SK-N-SH (cell line): ENCODE measurements at regions not wholly inside any gene's neighbourhood (a gene's known extent, or its start where the extent isn't known, plus 50 kb on each side); places are given as distances from the start of the nearest gene placed in this dataset.

Source experiments
- CTCF ChIA-PET: fragments of 300-600, 350-600 bp; formaldehyde crosslinking; extraction: SDS; loops from one replicate; lab custom pipeline; 2021; lab: Yijun Ruan, JAX
- POLR2A ChIA-PET: fragments of 350-600 bp; sonication (Branson Sonifier 250); formaldehyde crosslinking; extraction: SDS; loops from one replicate; lab custom pipeline; 2020; ENCODE audit warnings: antibody characterized with exemption, inconsistent platforms; lab: Yijun Ruan, JAX
- DNase-seq: peaks from one replicate; pipeline ENCODE4 v3.0.0; 2012
- H2AFZ ChIP-seq: fragments of 200-600 bp; sonication (generic); 2 replicates; pipeline ENCODE4 v1.8.1; 2016; ENCODE audit warnings: antibody characterized with exemption, mild to moderate bottlenecking, low read depth
- H3F3A ChIP-seq: fragments of 200-600 bp; sonication (generic); replicated peaks from 2 replicates; pipeline ENCODE3; 2016; ENCODE audit warnings: antibody characterized with exemption, mild to moderate bottlenecking; ENCODE audit not compliant: insufficient read depth
- H3K27ac ChIP-seq, 2 experiments: fragments of 200-500 bp in 1 of 2; fragments of 200-600 bp in 1 of 2; sonication (Bioruptor generic) in 1 of 2; sonication (generic), shearing (Covaris generic) in 1 of 2; 2 replicates each; pipeline versions ENCODE4 v1.5.1 to v1.6.1; 2014 to 2016; ENCODE audit warnings: low read depth in 2 of 2, inconsistent platforms in 1 of 2, low read length in 1 of 2, mild to moderate bottlenecking in 1 of 2, mixed read lengths in 1 of 2
- H3K27me3 ChIP-seq: fragments of 200-600 bp; sonication (generic), shearing (Covaris generic); 2 replicates; pipeline ENCODE4 v1.6.1; 2016; ENCODE audit warnings: mixed run types; ENCODE audit not compliant: insufficient read depth
- H3K36me3 ChIP-seq, 2 experiments: fragments of 200-500 bp in 1 of 2; fragments of 200-600 bp in 1 of 2; sonication (Bioruptor generic) in 1 of 2; sonication (generic) in 1 of 2; replicated peaks in 1 of 2; 2 replicates each; pipeline versions ENCODE3 to v1.5.1; 2014 to 2016; ENCODE audit warnings: low read length in 1 of 2, mild to moderate bottlenecking in 1 of 2; ENCODE audit not compliant: insufficient read depth in 2 of 2, control insufficient read depth in 1 of 2
- H3K4me1 ChIP-seq, 2 experiments: fragments of 200-500 bp in 1 of 2; fragments of 200-600 bp in 1 of 2; sonication (Bioruptor generic) in 1 of 2; sonication (generic), shearing (Covaris generic) in 1 of 2; 2 replicates each; pipeline versions ENCODE4 v1.5.1 to v1.6.1; 2014 to 2016; ENCODE audit warnings: low read depth in 1 of 2, low read length in 1 of 2, mixed run types in 1 of 2; ENCODE audit not compliant: insufficient read depth in 2 of 2, control insufficient read depth in 1 of 2
- H3K4me2 ChIP-seq: fragments of 200-600 bp; sonication (generic), shearing (Covaris generic); 2 replicates; pipeline ENCODE4 v1.6.1; 2017; ENCODE audit warnings: mixed run types
- H3K4me3 ChIP-seq, 2 experiments: fragments of 200-500 bp in 1 of 2; fragments of 200-600 bp in 1 of 2; sonication (Bioruptor generic) in 1 of 2; sonication (generic), shearing (Covaris generic) in 1 of 2; 2 replicates each; pipeline versions ENCODE4 v1.5.1 to v1.8.1; 2014 to 2016; ENCODE audit warnings: low read depth in 2 of 2, inconsistent platforms in 1 of 2, low read length in 1 of 2, mild to moderate bottlenecking in 1 of 2, mixed read lengths in 1 of 2, moderate library complexity in 1 of 2
- H3K79me2 ChIP-seq: fragments of 200-600 bp; sonication (generic); 2 replicates; pipeline ENCODE4 v1.8.1; 2017; ENCODE audit warnings: mild to moderate bottlenecking; ENCODE audit not compliant: insufficient read depth
- H3K9ac ChIP-seq: fragments of 200-600 bp; sonication (generic); 2 replicates; pipeline ENCODE4 v1.6.1; 2017; ENCODE audit warnings: mixed run types
- H3K9me2 ChIP-seq: fragments of 200-600 bp; sonication (generic); 2 replicates; pipeline ENCODE4 v1.6.1; 2017; ENCODE audit warnings: mixed run types
- H3K9me3 ChIP-seq: fragments of 200-600 bp; sonication (generic); 2 replicates; pipeline ENCODE4 v1.6.1; 2017; ENCODE audit warnings: mixed run types, mild to moderate bottlenecking, moderate library complexity
- H4K20me1 ChIP-seq: fragments of 200-600 bp; sonication (generic); 2 replicates; pipeline ENCODE4 v1.6.1; 2017; ENCODE audit warnings: mild to moderate bottlenecking, mixed run types; ENCODE audit not compliant: insufficient read depth
- CHD2 ChIP-seq: fragments of 150-350 bp; IDR thresholded peaks from 2 replicates; pipeline ENCODE4 v1.6.1; 2018; ENCODE audit warnings: low read length; ENCODE audit not compliant: partially characterized antibody
- EZH2phosphoT487 ChIP-seq: fragments of 200-600 bp; sonication (generic); IDR thresholded peaks from 2 replicates; pipeline ENCODE4 v1.6.1; 2017; ENCODE audit warnings: low read depth, mixed run types, mild to moderate bottlenecking, antibody characterized with exemption, moderate library complexity, borderline replicate concordance
- FOXM1 ChIP-seq: IDR thresholded peaks from 2 replicates; pipeline ENCODE4 v1.4.0; 2012; ENCODE audit warnings: low read depth, mild to moderate bottlenecking
- JUND ChIP-seq: IDR thresholded peaks from 2 replicates; pipeline ENCODE4 v1.4.0; 2012
- NRF1 ChIP-seq: IDR thresholded peaks from 2 replicates; pipeline ENCODE4 v1.6.1; 2012; ENCODE audit warnings: low read depth, mild to moderate bottlenecking, low read length
- RXRA ChIP-seq: IDR thresholded peaks from 2 replicates; pipeline ENCODE4 v1.4.0; 2012; ENCODE audit warnings: low read depth, mild to moderate bottlenecking, borderline replicate concordance
- WGBS: methylation state at CpG from one replicate; pipeline ENCODE4 v1.1.6; 2017; ENCODE audit warnings: low lambda C conversion rate; 5-methylcytosine and 5-hydroxymethylcytosine counted together
- TF ChIP-seq, protein P1 (sequence below): fragments of 200-600 bp; sonication (generic); IDR thresholded peaks from 2 replicates; pipeline ENCODE4 v1.6.1; 2017; ENCODE audit warnings: antibody characterized with exemption, mild to moderate bottlenecking, moderate library complexity
- TF ChIP-seq, protein P2 (sequence below): IDR thresholded peaks from 2 replicates; pipeline ENCODE4 v1.4.0; 2012; ENCODE audit warnings: low read depth

DNA sequence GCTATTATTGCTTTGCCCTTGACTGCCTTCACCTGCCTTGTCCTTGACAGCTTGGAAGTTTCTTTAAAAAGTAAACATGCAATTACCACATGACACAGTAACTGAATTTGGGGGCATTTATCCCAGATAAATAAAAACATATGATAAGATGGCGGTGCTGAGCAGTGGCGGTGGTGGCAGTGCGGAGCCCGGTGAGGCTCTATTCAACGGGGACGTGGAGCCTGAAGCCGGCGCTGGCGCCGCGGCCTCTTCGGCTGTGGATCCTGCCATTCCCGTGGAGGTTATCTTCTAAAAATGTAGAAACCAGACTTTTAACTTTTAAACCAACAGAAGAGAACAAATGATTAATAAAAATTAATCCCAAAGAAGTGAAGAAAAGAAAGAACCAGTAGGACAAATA, 59.7 kb upstream of the ZDHHC15 start:
- TF ChIP-seq CHD2 = no peak
- no peak for TF ChIP-seq JUND
- TF ChIP-seq, protein P1, sequence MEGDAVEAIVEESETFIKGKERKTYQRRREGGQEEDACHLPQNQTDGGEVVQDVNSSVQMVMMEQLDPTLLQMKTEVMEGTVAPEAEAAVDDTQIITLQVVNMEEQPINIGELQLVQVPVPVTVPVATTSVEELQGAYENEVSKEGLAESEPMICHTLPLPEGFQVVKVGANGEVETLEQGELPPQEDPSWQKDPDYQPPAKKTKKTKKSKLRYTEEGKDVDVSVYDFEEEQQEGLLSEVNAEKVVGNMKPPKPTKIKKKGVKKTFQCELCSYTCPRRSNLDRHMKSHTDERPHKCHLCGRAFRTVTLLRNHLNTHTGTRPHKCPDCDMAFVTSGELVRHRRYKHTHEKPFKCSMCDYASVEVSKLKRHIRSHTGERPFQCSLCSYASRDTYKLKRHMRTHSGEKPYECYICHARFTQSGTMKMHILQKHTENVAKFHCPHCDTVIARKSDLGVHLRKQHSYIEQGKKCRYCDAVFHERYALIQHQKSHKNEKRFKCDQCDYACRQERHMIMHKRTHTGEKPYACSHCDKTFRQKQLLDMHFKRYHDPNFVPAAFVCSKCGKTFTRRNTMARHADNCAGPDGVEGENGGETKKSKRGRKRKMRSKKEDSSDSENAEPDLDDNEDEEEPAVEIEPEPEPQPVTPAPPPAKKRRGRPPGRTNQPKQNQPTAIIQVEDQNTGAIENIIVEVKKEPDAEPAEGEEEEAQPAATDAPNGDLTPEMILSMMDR = no peak
- no peak for TF ChIP-seq NRF1
- TF ChIP-seq FOXM1 = no peak
- TF ChIP-seq RXRA = no peak
- no peak for TF ChIP-seq EZH2phosphoT487
- TF ChIP-seq, protein P2, sequence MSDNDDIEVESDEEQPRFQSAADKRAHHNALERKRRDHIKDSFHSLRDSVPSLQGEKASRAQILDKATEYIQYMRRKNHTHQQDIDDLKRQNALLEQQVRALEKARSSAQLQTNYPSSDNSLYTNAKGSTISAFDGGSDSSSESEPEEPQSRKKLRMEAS = no peak
- H3K27me3 ChIP-seq = no peaks in the 10 kb centered on the region; the same call in 1 of the 2 replicates
- no peak overlapping the region for H3K4me2 ChIP-seq
- no peaks in the 10 kb centered on the region for H3K79me2 ChIP-seq
- no peak overlapping the region for H3K9ac ChIP-seq
- no peaks in the 10 kb centered on the region for H3K4me1 ChIP-seq
- no peak overlapping the region for H2AFZ ChIP-seq
- no peaks in the 10 kb centered on the region for H3K36me3 ChIP-seq
- no peak overlapping the region for H3K4me3 ChIP-seq
- WGBS = 40% methylated on average over 13 of the region's 13 CpGs
- ChIA-PET CTCF (interaction anchor here (0.6 kb wide), 1 partner anchor 815 kb away, joined by 3 read pairs; no protein-coding TSS in a partner anchor), POLR2A (no interaction called here)
- no peaks in the 10 kb centered on the region for H3K9me2 ChIP-seq
- H3K9me3 ChIP-seq = no peaks in the 10 kb centered on the region
- no peaks in the 10 kb centered on the region for H3F3A ChIP-seq
- no peaks in the 10 kb centered on the region for H4K20me1 ChIP-seq
- no peak overlapping the region for H3K27ac ChIP-seq
- no peak for DNase-seq
